GM18868 (cell line): ENCODE measurements at regions not wholly inside any gene's neighbourhood (a gene's known extent, or its start where the extent isn't known, plus 50 kb on each side); places are given as distances from the start of the nearest gene placed in this dataset.
"Not testable (repeated sequence)": the region's sequence is repeated elsewhere in the genome, so short reads cannot be mapped to it uniquely, and the experiment has no call there.

Source experiments
- ATAC-seq: cut with Tn5 transposase; IDR thresholded peaks from one replicate; pipeline ENCODE4 v1.9.1; 2021; ENCODE audit warnings: mild to moderate bottlenecking, moderate library complexity; ENCODE audit not compliant: unreplicated experiment

GRCh38 chr13:83162493-83162892 is 719.8 kb downstream of the SLITRK1 start:
- ATAC-seq: no peak

- ATAC-seq: no peak
Measured at GRCh38 chr13:83153848-83154247, 728.4 kb downstream of the SLITRK1 start.

GRCh38 chr13:83151308-83151660 is 731.0 kb downstream of the SLITRK1 start:
- ATAC-seq: no peak

GRCh38 chr13:83150616-83151307 is 731.5 kb downstream of the SLITRK1 start:
- no peak for ATAC-seq

- ATAC-seq: no peak
Measured at GRCh38 chr13:83136660-83137059, 745.6 kb downstream of the SLITRK1 start.

GRCh38 chr13:83125791-83126190 is 756.5 kb downstream of the SLITRK1 start:
- no peak for ATAC-seq

- no peak for ATAC-seq
Measured at GRCh38 chr13:83121896-83122295, 760.4 kb downstream of the SLITRK1 start.

GRCh38 chr13:83117046-83117445 is 765.2 kb downstream of the SLITRK1 start:
- no peak for ATAC-seq

GRCh38 chr13:83101574-83102247 is 780.6 kb downstream of the SLITRK1 start:
- not testable (repeated sequence) for ATAC-seq

GRCh38 chr13:83100237-83100636 is 782.0 kb downstream of the SLITRK1 start:
- no peak for ATAC-seq

- ATAC-seq: no peak
Measured at GRCh38 chr13:83088858-83089257, 793.4 kb downstream of the SLITRK1 start.

- ATAC-seq: no peak
Measured at GRCh38 chr13:83086948-83087347, 795.3 kb downstream of the SLITRK1 start.

GRCh38 chr13:83086088-83086487 is 796.2 kb downstream of the SLITRK1 start:
- no peak for ATAC-seq

- no peak for ATAC-seq
Measured at GRCh38 chr13:83085186-83085900, 796.9 kb downstream of the SLITRK1 start.

GRCh38 chr13:83077499-83077898 is 804.8 kb downstream of the SLITRK1 start:
- no peak for ATAC-seq

GRCh38 chr13:83073930-83074329 is 808.3 kb downstream of the SLITRK1 start:
- ATAC-seq: not testable (repeated sequence)

GRCh38 chr13:83065108-83065507 is 817.2 kb downstream of the SLITRK1 start:
- no peak for ATAC-seq

GRCh38 chr13:83057119-83057518 is 825.2 kb downstream of the SLITRK1 start:
- no peak for ATAC-seq

GRCh38 chr13:83056269-83056668 is 826.0 kb downstream of the SLITRK1 start:
- no peak for ATAC-seq

- ATAC-seq: no peak
Measured at GRCh38 chr13:83048419-83048818, 833.9 kb downstream of the SLITRK1 start.

- no peak for ATAC-seq
Measured at GRCh38 chr13:83024955-83025594, 857.2 kb downstream of the SLITRK1 start.
